GM12878 (cell line): ENCODE measurements at regions not wholly inside any gene's neighbourhood (a gene's known extent, or its start where the extent isn't known, plus 50 kb on each side); places are given as distances from the start of the nearest gene placed in this dataset.

ENCODE experiments used
- ATAC-seq: fragments of 200-7000 bp; cut with Tn5 transposase; 3 replicates; pipeline ENCODE4 v1.9.1; 2020; ENCODE audit warnings: mild to moderate bottlenecking, moderate library complexity
- BruUV-seq: library from RNA; stranded (reverse); fragments of 400-500 nt; replicated peaks from 2 replicates; lab custom pipeline; 2021; lab: Mats Ljungman, UMichigan
- CTCF ChIA-PET: fragments of 300-600 bp; sonication (Branson Sonifier 250); formaldehyde crosslinking; extraction: SDS; loops from one replicate; lab custom pipeline; 2021; ENCODE audit warnings: inconsistent platforms; lab: Yijun Ruan, JAX
- POLR2A ChIA-PET: fragments of 350-600 bp; formaldehyde crosslinking; extraction: SDS; loops from one replicate; lab custom pipeline; 2021; ENCODE audit warnings: inconsistent platforms; lab: Charles Lee
- RAD21 ChIA-PET: fragments of 300-600 bp; sonication (Branson Sonifier 250); formaldehyde crosslinking; loops from one replicate; lab custom pipeline; 2023; ENCODE audit warnings: antibody characterized with exemption; ENCODE audit not compliant: unreplicated experiment; lab: Charles Lee
- SMC1A ChIA-PET: fragments of 300-600 bp; sonication (Branson Sonifier 250); formaldehyde crosslinking; loops from one replicate; lab custom pipeline; 2023; ENCODE audit not compliant: unreplicated experiment, uncharacterized antibody; lab: Charles Lee
- DNase-seq: peaks from one replicate; pipeline ENCODE4 v3.0.0-alpha.2; 2011; ENCODE audit warnings: low read depth, low spot score
- FAIRE-seq: peaks from 3 replicates; lab custom pipeline; 2011; peaks lifted over from hg19 to GRCh38; lab: Jason Lieb, UNC
- H2AFZ ChIP-seq: 2 replicates; pipeline ENCODE4 v1.6.0; 2011; ENCODE audit warnings: low read depth, low read length, control low read depth; ENCODE audit not compliant: control insufficient read depth
- H3K27ac ChIP-seq: 2 replicates; pipeline ENCODE4 v1.5.1; 2011; ENCODE audit warnings: control low read depth; ENCODE audit not compliant: control insufficient read depth, insufficient read depth
- H3K27me3 ChIP-seq, 2 experiments: replicated peaks in 1 of 2; 2 replicates each; pipeline versions ENCODE4 v1.6.0 to v1.6.1; 2011; ENCODE audit warnings: low read length in 1 of 2; ENCODE audit not compliant: control insufficient read depth in 2 of 2, insufficient read depth in 2 of 2
- H3K36me3 ChIP-seq, 2 experiments: 2 replicates each; pipeline ENCODE4 v1.5.1; 2011; ENCODE audit warnings: low read length in 1 of 2; ENCODE audit not compliant: control insufficient read depth in 2 of 2, insufficient read depth in 2 of 2
- H3K4me1 ChIP-seq: 2 replicates; pipeline ENCODE4 v1.6.1; 2011; ENCODE audit warnings: mild to moderate bottlenecking, low read length, moderate library complexity, mixed read lengths; ENCODE audit not compliant: control insufficient read depth, insufficient read depth
- H3K4me2 ChIP-seq: 2 replicates; pipeline ENCODE4 v1.6.0; 2011; ENCODE audit warnings: control low read depth; ENCODE audit not compliant: control insufficient read depth, insufficient read depth
- H3K4me3 ChIP-seq: fragments of 200-600 bp; sonication (generic); 2 replicates; pipeline ENCODE4 v1.5.1; 2016
- H3K79me2 ChIP-seq: 2 replicates; pipeline ENCODE4 v1.6.0; 2011; ENCODE audit warnings: low read length; ENCODE audit not compliant: control insufficient read depth, insufficient read depth
- H3K9ac ChIP-seq: 2 replicates; pipeline ENCODE4 v1.8.0; 2011; ENCODE audit warnings: low read length, control low read depth, mixed read lengths; ENCODE audit not compliant: control insufficient read depth, insufficient read depth
- H3K9me3 ChIP-seq: replicated peaks from 3 replicates; pipeline ENCODE4 v1.5.1; 2011; ENCODE audit warnings: mild to moderate bottlenecking, low read length; ENCODE audit not compliant: control insufficient read depth, insufficient read depth
- H4K20me1 ChIP-seq: 2 replicates; pipeline ENCODE4 v1.6.0; 2011; ENCODE audit not compliant: control insufficient read depth, insufficient read depth
- CREM ChIP-seq: IDR thresholded peaks from 2 replicates; pipeline ENCODE4 v1.6.1; 2014; ENCODE audit warnings: antibody characterized with exemption, low read depth
- CUX1 ChIP-seq: IDR thresholded peaks from 2 replicates; pipeline ENCODE4 v1.6.1; 2012; ENCODE audit warnings: improper control_type of control experiment, low read depth, low read length; ENCODE audit not compliant: insufficient replicate concordance
- EGR1 ChIP-seq, 2 experiments: IDR thresholded peaks; 1 replicate in 1 of 2; 2 replicates in 1 of 2; pipeline ENCODE4 v1.6.1; 2011 to 2012; ENCODE audit warnings: low read depth in 2 of 2, low read length in 2 of 2, borderline replicate concordance in 1 of 2, mild to moderate bottlenecking in 1 of 2, moderate library complexity in 1 of 2
- ETV6 ChIP-seq, 2 experiments: fragments of 450-650 bp in 1 of 2; IDR thresholded peaks in 1 of 2; conservative IDR thresholded peaks in 1 of 2; 2 replicates each; pipeline ENCODE4 v1.6.1; 2014; ENCODE audit warnings: antibody characterized with exemption in 1 of 2, borderline replicate concordance in 1 of 2, low read depth in 1 of 2, mild to moderate bottlenecking in 1 of 2, moderate library complexity in 1 of 2
- FOXK2 ChIP-seq: fragments of 450-650 bp; IDR thresholded peaks from 2 replicates; pipeline ENCODE4 v1.6.1; 2017; ENCODE audit warnings: mild to moderate bottlenecking, moderate library complexity
- NRF1 ChIP-seq: conservative IDR thresholded peaks from 2 replicates; pipeline ENCODE4 v1.6.1; 2011; ENCODE audit warnings: mild to moderate bottlenecking, low read depth, low read length, improper control_type of control experiment
- RBBP5 ChIP-seq: fragments of 200-600 bp; sonication (generic); conservative IDR thresholded peaks from 2 replicates; pipeline ENCODE4 v1.6.1; 2016
- SIN3A ChIP-seq: IDR thresholded peaks from 2 replicates; pipeline ENCODE4 v1.6.1; 2012; ENCODE audit warnings: low read depth, low read length, improper control_type of control experiment
- SPI1 ChIP-seq: IDR thresholded peaks from 2 replicates; pipeline ENCODE4 v1.6.1; 2011; ENCODE audit warnings: low read depth, mild to moderate bottlenecking, low read length, moderate library complexity, borderline replicate concordance; ENCODE audit not compliant: insufficient read depth
- SUZ12 ChIP-seq: fragments of 200-600 bp; sonication (generic); IDR thresholded peaks from one replicate; pipeline ENCODE4 v1.6.1; 2018; ENCODE audit warnings: antibody characterized with exemption, mild to moderate bottlenecking; ENCODE audit not compliant: unreplicated experiment
- ZNF384 ChIP-seq: IDR thresholded peaks from 2 replicates; pipeline ENCODE4 v1.6.1; 2012; ENCODE audit warnings: low read depth, mild to moderate bottlenecking, low read length, improper control_type of control experiment, borderline replicate concordance
- ZNF622 ChIP-seq: fragments of 450-650 bp; IDR thresholded peaks from 2 replicates; pipeline ENCODE4 v1.6.1; 2017; ENCODE audit warnings: mild to moderate bottlenecking, inconsistent platforms
- WGBS: methylation state at CpG from one replicate; pipeline ENCODE4 v1.1.6; 2016; ENCODE audit warnings: low lambda C conversion rate; ENCODE audit not compliant: insufficient replicate concordance, insufficient coverage; ENCODE audit errors: missing lambda C conversion rate; 5-methylcytosine and 5-hydroxymethylcytosine counted together
- in situ Hi-C: fragments of 300-500 bp; cut with MboI; formaldehyde crosslinking; loops from 9 replicates; pipeline ENCODE4 v1.14.3; 2018; ENCODE audit warnings: mixed read lengths
- intact Hi-C: fragments of 100-400 bp; cut with micrococcal nuclease; formaldehyde crosslinking; loops from one replicate; pipeline ENCODE4 v1.14.2; 2022; ENCODE audit not compliant: unreplicated experiment
- TF ChIP-seq, protein P1 (sequence below): fragments of 450-650 bp; IDR thresholded peaks from 2 replicates; pipeline ENCODE4 v1.6.1; 2017; ENCODE audit warnings: antibody characterized with exemption, mild to moderate bottlenecking, moderate library complexity
- TF ChIP-seq, protein P2 (sequence below): IDR thresholded peaks from 2 replicates; pipeline ENCODE4 v1.6.1; 2011; ENCODE audit warnings: mild to moderate bottlenecking, low read depth, low read length, moderate library complexity; ENCODE audit not compliant: insufficient replicate concordance

GRCh38 chr3:163327086-163327485, 1751.2 kb downstream of the SI start:
- no peak overlapping the region for H2AFZ ChIP-seq
- H3K9ac ChIP-seq = no peak overlapping the region
- H3K79me2 ChIP-seq = no peaks in the 10 kb centered on the region
- H4K20me1 ChIP-seq = no peaks in the 10 kb centered on the region
- no peak overlapping the region for H3K4me3 ChIP-seq
- POLR2A ChIA-PET = no interaction called here
- CTCF ChIA-PET = no interaction called here
- H3K27ac ChIP-seq = no peak overlapping the region
- in situ Hi-C loops = no loop called here
- no TSS peak for BruUV-seq
- no peak for DNase-seq
- no peaks in the 10 kb centered on the region for H3K27me3 ChIP-seq
- RAD21 ChIA-PET = interaction anchor here (0.6 kb wide), 1 partner anchor 1918 kb away, joined by 3 read pairs; no protein-coding TSS in a partner anchor
- SMC1A ChIA-PET = interaction anchor here (0.7 kb wide), 1 partner anchor 12 kb away, joined by 3 read pairs; no protein-coding TSS in a partner anchor
- no peaks in the 10 kb centered on the region for H3K9me3 ChIP-seq
- FAIRE-seq = no peak
- no peak for ATAC-seq
- no peaks in the 10 kb centered on the region for H3K4me1 ChIP-seq
- H3K36me3 ChIP-seq = no peaks in the 10 kb centered on the region
- WGBS = 24% methylated on average over 2 of the region's 2 CpGs
- H3K4me2 ChIP-seq = no peak overlapping the region
- intact Hi-C loops = no loop called here
- TF ChIP-seq, protein P1, sequence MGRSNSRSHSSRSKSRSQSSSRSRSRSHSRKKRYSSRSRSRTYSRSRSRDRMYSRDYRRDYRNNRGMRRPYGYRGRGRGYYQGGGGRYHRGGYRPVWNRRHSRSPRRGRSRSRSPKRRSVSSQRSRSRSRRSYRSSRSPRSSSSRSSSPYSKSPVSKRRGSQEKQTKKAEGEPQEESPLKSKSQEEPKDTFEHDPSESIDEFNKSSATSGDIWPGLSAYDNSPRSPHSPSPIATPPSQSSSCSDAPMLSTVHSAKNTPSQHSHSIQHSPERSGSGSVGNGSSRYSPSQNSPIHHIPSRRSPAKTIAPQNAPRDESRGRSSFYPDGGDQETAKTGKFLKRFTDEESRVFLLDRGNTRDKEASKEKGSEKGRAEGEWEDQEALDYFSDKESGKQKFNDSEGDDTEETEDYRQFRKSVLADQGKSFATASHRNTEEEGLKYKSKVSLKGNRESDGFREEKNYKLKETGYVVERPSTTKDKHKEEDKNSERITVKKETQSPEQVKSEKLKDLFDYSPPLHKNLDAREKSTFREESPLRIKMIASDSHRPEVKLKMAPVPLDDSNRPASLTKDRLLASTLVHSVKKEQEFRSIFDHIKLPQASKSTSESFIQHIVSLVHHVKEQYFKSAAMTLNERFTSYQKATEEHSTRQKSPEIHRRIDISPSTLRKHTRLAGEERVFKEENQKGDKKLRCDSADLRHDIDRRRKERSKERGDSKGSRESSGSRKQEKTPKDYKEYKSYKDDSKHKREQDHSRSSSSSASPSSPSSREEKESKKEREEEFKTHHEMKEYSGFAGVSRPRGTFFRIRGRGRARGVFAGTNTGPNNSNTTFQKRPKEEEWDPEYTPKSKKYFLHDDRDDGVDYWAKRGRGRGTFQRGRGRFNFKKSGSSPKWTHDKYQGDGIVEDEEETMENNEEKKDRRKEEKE = no peak
- no peak for TF ChIP-seq FOXK2
- TF ChIP-seq SIN3A = no peak
- TF ChIP-seq NRF1 = no peak
- no peak for TF ChIP-seq CREM
- TF ChIP-seq SPI1 = no peak
- no peak for TF ChIP-seq CUX1
- no peak for TF ChIP-seq EGR1 (IDR thresholded peaks at IDR 0.05; ENCODE audit: borderline replicate concordance in 1 of 2, low read depth in 2 of 2, low read length in 2 of 2)
- TF ChIP-seq SUZ12 = no peak
- TF ChIP-seq ZNF622 = no peak
- TF ChIP-seq, protein P2, sequence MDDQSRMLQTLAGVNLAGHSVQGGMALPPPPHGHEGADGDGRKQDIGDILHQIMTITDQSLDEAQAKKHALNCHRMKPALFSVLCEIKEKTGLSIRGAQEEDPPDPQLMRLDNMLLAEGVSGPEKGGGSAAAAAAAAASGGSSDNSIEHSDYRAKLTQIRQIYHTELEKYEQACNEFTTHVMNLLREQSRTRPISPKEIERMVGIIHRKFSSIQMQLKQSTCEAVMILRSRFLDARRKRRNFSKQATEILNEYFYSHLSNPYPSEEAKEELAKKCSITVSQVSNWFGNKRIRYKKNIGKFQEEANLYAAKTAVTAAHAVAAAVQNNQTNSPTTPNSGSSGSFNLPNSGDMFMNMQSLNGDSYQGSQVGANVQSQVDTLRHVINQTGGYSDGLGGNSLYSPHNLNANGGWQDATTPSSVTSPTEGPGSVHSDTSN = no peak
- TF ChIP-seq ETV6 (conservative IDR thresholded peaks at IDR 0.05 in 1 of 2, IDR thresholded peaks at IDR 0.05 in 1 of 2; ENCODE audit: borderline replicate concordance in 1 of 2, low read depth in 1 of 2) = no peak
- no peak for TF ChIP-seq ZNF384
- no peak for TF ChIP-seq RBBP5
